ENCODE measurements at regions not wholly inside any gene's neighbourhood (a gene's known extent, or its start where the extent isn't known, plus 50 kb on each side); places are given as distances from the start of the nearest gene placed in this dataset.

GRCh38 chr2:217612211-217612610 is 390.6 kb downstream of the TNS1 start:
- H3K36me3 ChIP-seq (ENCODE audit: insufficient read depth, low read length), result no peaks in the 10 kb centered on the region
- no peak overlapping the region for H3K27ac ChIP-seq (ENCODE audit: low read depth, low read length)
- no peaks in the 10 kb centered on the region for H3K9me3 ChIP-seq (ENCODE audit: insufficient read depth, low read depth, low read length)
- no peaks in the 10 kb centered on the region for H3K27me3 ChIP-seq (ENCODE audit: insufficient read depth, low read length)
- H3K4me1 ChIP-seq (ENCODE audit: insufficient read depth, low read length), result no peaks in the 10 kb centered on the region
- no peak overlapping the region for H3K9ac ChIP-seq (ENCODE audit: low read depth, low read length)
- no peak overlapping the region for H3K4me3 ChIP-seq (ENCODE audit: low read length)
- WGBS, result 91% methylated on average over 3 of the region's 3 CpGs

GRCh38 chr2:217611626-217612127 is 391.1 kb downstream of the TNS1 start:
- Histone ChIP-seq H3K27me3 (ENCODE audit: insufficient read depth, low read length) (no peaks in the 10 kb centered on the region), H3K4me1 (ENCODE audit: insufficient read depth, low read length) (no peaks in the 10 kb centered on the region), H3K9ac (ENCODE audit: low read depth, low read length) (no peak overlapping the region), H3K36me3 (ENCODE audit: insufficient read depth, low read length) (no peaks in the 10 kb centered on the region), H3K27ac (ENCODE audit: low read depth, low read length) (no peak overlapping the region), H3K9me3 (ENCODE audit: insufficient read depth, low read depth, low read length) (no peaks in the 10 kb centered on the region), H3K4me3 (ENCODE audit: low read length) (no peak overlapping the region)
- WGBS, result 90% methylated on average over 5 of the region's 5 CpGs

GRCh38 chr2:217611056-217611455 is 391.7 kb downstream of the TNS1 start:
- no peak overlapping the region for H3K4me3 ChIP-seq (ENCODE audit: low read length)
- H3K36me3 ChIP-seq (ENCODE audit: insufficient read depth, low read length), result no peaks in the 10 kb centered on the region
- H3K27ac ChIP-seq (ENCODE audit: low read depth, low read length), result no peak overlapping the region
- no peaks in the 10 kb centered on the region for H3K27me3 ChIP-seq (ENCODE audit: insufficient read depth, low read length)
- H3K9me3 ChIP-seq (ENCODE audit: insufficient read depth, low read depth, low read length), result no peaks in the 10 kb centered on the region
- WGBS, result 85% methylated on average over 4 of the region's 4 CpGs
- no peak overlapping the region for H3K9ac ChIP-seq (ENCODE audit: low read depth, low read length)
- no peaks in the 10 kb centered on the region for H3K4me1 ChIP-seq (ENCODE audit: insufficient read depth, low read length)

- H3K4me1 ChIP-seq (ENCODE audit: insufficient read depth, low read length), result no peaks in the 10 kb centered on the region
- no peaks in the 10 kb centered on the region for H3K27me3 ChIP-seq (ENCODE audit: insufficient read depth, low read length)
- no peak overlapping the region for H3K27ac ChIP-seq (ENCODE audit: low read depth, low read length)
- no peak overlapping the region for H3K9ac ChIP-seq (ENCODE audit: low read depth, low read length)
- H3K9me3 ChIP-seq (ENCODE audit: insufficient read depth, low read depth, low read length), result no peaks in the 10 kb centered on the region
- no peaks in the 10 kb centered on the region for H3K36me3 ChIP-seq (ENCODE audit: insufficient read depth, low read length)
- H3K4me3 ChIP-seq (ENCODE audit: low read length), result no peak overlapping the region
- WGBS, result 85% methylated on average over 6 of the region's 6 CpGs
These were observed 392.4 kb downstream of the TNS1 start for GRCh38 chr2:217610401-217610814.

- H3K9me3 ChIP-seq (ENCODE audit: insufficient read depth, low read depth, low read length), result no peaks in the 10 kb centered on the region
- no peaks in the 10 kb centered on the region for H3K4me1 ChIP-seq (ENCODE audit: insufficient read depth, low read length)
- 93% methylated on average over 3 of the region's 3 CpGs for WGBS
- H3K27me3 ChIP-seq (ENCODE audit: insufficient read depth, low read length), result no peaks in the 10 kb centered on the region
- no peak overlapping the region for H3K27ac ChIP-seq (ENCODE audit: low read depth, low read length)
- H3K36me3 ChIP-seq (ENCODE audit: insufficient read depth, low read length), result no peaks in the 10 kb centered on the region
- no peak overlapping the region for H3K9ac ChIP-seq (ENCODE audit: low read depth, low read length)
- no peak overlapping the region for H3K4me3 ChIP-seq (ENCODE audit: low read length)
These were observed 392.8 kb downstream of the TNS1 start for GRCh38 chr2:217609952-217610351.

GRCh38 chr2:217606296-217606695 is 396.5 kb downstream of the TNS1 start:
- H3K4me3 ChIP-seq (ENCODE audit: low read length), result no peak overlapping the region
- 83% methylated on average over 1 of the region's 1 CpG for WGBS
- no peak overlapping the region for H3K9ac ChIP-seq (ENCODE audit: low read depth, low read length)
- no peaks in the 10 kb centered on the region for H3K27me3 ChIP-seq (ENCODE audit: insufficient read depth, low read length)
- H3K27ac ChIP-seq (ENCODE audit: low read depth, low read length), result no peak overlapping the region
- H3K4me1 ChIP-seq (ENCODE audit: insufficient read depth, low read length), result no peaks in the 10 kb centered on the region
- H3K36me3 ChIP-seq (ENCODE audit: insufficient read depth, low read length), result no peaks in the 10 kb centered on the region
- no peaks in the 10 kb centered on the region for H3K9me3 ChIP-seq (ENCODE audit: insufficient read depth, low read depth, low read length)

GRCh38 chr2:217604527-217605194 is 398.1 kb downstream of the TNS1 start:
- Histone ChIP-seq H3K27ac (ENCODE audit: low read depth, low read length) (no peak overlapping the region), H3K36me3 (ENCODE audit: insufficient read depth, low read length) (no peaks in the 10 kb centered on the region), H3K27me3 (ENCODE audit: insufficient read depth, low read length) (no peaks in the 10 kb centered on the region), H3K9ac (ENCODE audit: low read depth, low read length) (no peak overlapping the region), H3K4me3 (ENCODE audit: low read length) (no peak overlapping the region), H3K4me1 (ENCODE audit: insufficient read depth, low read length) (no peaks in the 10 kb centered on the region), H3K9me3 (ENCODE audit: insufficient read depth, low read depth, low read length) (no peaks in the 10 kb centered on the region)
- WGBS, result 92% methylated on average over 8 of the region's 9 CpGs

- no peaks in the 10 kb centered on the region for H3K27me3 ChIP-seq (ENCODE audit: insufficient read depth, low read length)
- H3K9ac ChIP-seq (ENCODE audit: low read depth, low read length), result no peak overlapping the region
- 87% methylated on average over 2 of the region's 2 CpGs for WGBS
- H3K4me3 ChIP-seq (ENCODE audit: low read length), result no peak overlapping the region
- H3K36me3 ChIP-seq (ENCODE audit: insufficient read depth, low read length), result no peaks in the 10 kb centered on the region
- no peaks in the 10 kb centered on the region for H3K9me3 ChIP-seq (ENCODE audit: insufficient read depth, low read depth, low read length)
- no peak overlapping the region for H3K27ac ChIP-seq (ENCODE audit: low read depth, low read length)
- H3K4me1 ChIP-seq (ENCODE audit: insufficient read depth, low read length), result peaks cover 5% of the 10 kb centered on the region; the same call in 1 of the 2 replicates
These were observed 401.2 kb downstream of the TNS1 start for GRCh38 chr2:217601601-217602000.

GRCh38 chr2:217599906-217600305 is 402.9 kb downstream of the TNS1 start:
- Histone ChIP-seq H3K4me3 (ENCODE audit: low read length) (no peak overlapping the region), H3K4me1 (ENCODE audit: insufficient read depth, low read length) (peaks cover 5% of the 10 kb centered on the region; the same call in 1 of the 2 replicates), H3K27ac (ENCODE audit: low read depth, low read length) (no peak overlapping the region), H3K27me3 (ENCODE audit: insufficient read depth, low read length) (no peaks in the 10 kb centered on the region), H3K9ac (ENCODE audit: low read depth, low read length) (no peak overlapping the region), H3K36me3 (ENCODE audit: insufficient read depth, low read length) (no peaks in the 10 kb centered on the region), H3K9me3 (ENCODE audit: insufficient read depth, low read depth, low read length) (no peaks in the 10 kb centered on the region)
- 95% methylated on average over 3 of the region's 3 CpGs for WGBS

- H3K27ac ChIP-seq (ENCODE audit: low read depth, low read length), result no peak overlapping the region
- no peaks in the 10 kb centered on the region for H3K9me3 ChIP-seq (ENCODE audit: insufficient read depth, low read depth, low read length)
- 85% methylated on average over 6 of the region's 6 CpGs for WGBS
- no peak overlapping the region for H3K9ac ChIP-seq (ENCODE audit: low read depth, low read length)
- H3K4me3 ChIP-seq (ENCODE audit: low read length), result no peak overlapping the region
- H3K27me3 ChIP-seq (ENCODE audit: insufficient read depth, low read length), result no peaks in the 10 kb centered on the region
- H3K36me3 ChIP-seq (ENCODE audit: insufficient read depth, low read length), result no peaks in the 10 kb centered on the region
- H3K4me1 ChIP-seq (ENCODE audit: insufficient read depth, low read length), result peaks cover 5% of the 10 kb centered on the region; the same call in 1 of the 2 replicates
These were observed 405.1 kb downstream of the TNS1 start for GRCh38 chr2:217597681-217598080.

- Histone ChIP-seq H3K9me3 (ENCODE audit: insufficient read depth, low read depth, low read length) (no peaks in the 10 kb centered on the region), H3K4me3 (ENCODE audit: low read length) (no peak overlapping the region), H3K9ac (ENCODE audit: low read depth, low read length) (no peak overlapping the region), H3K27me3 (ENCODE audit: insufficient read depth, low read length) (no peaks in the 10 kb centered on the region), H3K4me1 (ENCODE audit: insufficient read depth, low read length) (peaks cover 5% of the 10 kb centered on the region; the same call in 1 of the 2 replicates), H3K36me3 (ENCODE audit: insufficient read depth, low read length) (no peaks in the 10 kb centered on the region), H3K27ac (ENCODE audit: low read depth, low read length) (no peak overlapping the region)
- 73% methylated on average over 4 of the region's 4 CpGs for WGBS
These were observed 405.6 kb downstream of the TNS1 start for GRCh38 chr2:217597145-217597544.

GRCh38 chr2:217593732-217594131 is 409.1 kb downstream of the TNS1 start:
- 78% methylated on average over 4 of the region's 4 CpGs for WGBS

More at GRCh38 chr2:217593732-217594131, 409.1 kb downstream of the TNS1 start:
- no peak overlapping the region for H3K9ac ChIP-seq (ENCODE audit: low read depth, low read length)
- H3K4me3 ChIP-seq (ENCODE audit: low read length), result no peak overlapping the region
- H3K36me3 ChIP-seq (ENCODE audit: insufficient read depth, low read length), result no peaks in the 10 kb centered on the region
- no peaks in the 10 kb centered on the region for H3K9me3 ChIP-seq (ENCODE audit: insufficient read depth, low read depth, low read length)
- H3K27ac ChIP-seq (ENCODE audit: low read depth, low read length), result no peak overlapping the region
- no peaks in the 10 kb centered on the region for H3K27me3 ChIP-seq (ENCODE audit: insufficient read depth, low read length)
- peaks cover 5% of the 10 kb centered on the region; the same call in 1 of the 2 replicates for H3K4me1 ChIP-seq (ENCODE audit: insufficient read depth, low read length)
